B cell (primary cell): ENCODE measurements at regions not wholly inside any gene's neighbourhood (a gene's known extent, or its start where the extent isn't known, plus 50 kb on each side); places are given as distances from the start of the nearest gene placed in this dataset.

Experiments
- ATAC-seq: fragments of 200-7000 bp; cut with Tn5 transposase; one replicate; pipeline ENCODE4 v1.10.0; 2021; ENCODE audit warnings: low read depth, mild to moderate bottlenecking, moderate number of reproducible peaks, moderate library complexity
- CTCF ChIA-PET: fragments of 350-600 bp; sonication (Branson Sonifier 250); formaldehyde crosslinking; loops from one replicate; lab custom pipeline; 2021; ENCODE audit warnings: antibody characterized with exemption, inconsistent platforms; lab: Charles Lee
- POLR2A ChIA-PET: fragments of 350-600 bp; sonication (Branson Sonifier 250); formaldehyde crosslinking; loops from one replicate; lab custom pipeline; 2021; ENCODE audit warnings: antibody characterized with exemption; lab: Charles Lee
- DNase-seq: peaks from one replicate; pipeline ENCODE4 v3.0.0; 2013
- H2AFZ ChIP-seq: 2 replicates; pipeline ENCODE4 v1.6.1; 2012; ENCODE audit warnings: mild to moderate bottlenecking, low read depth, low read length; ENCODE audit not compliant: insufficient read depth, poor library complexity, severe bottlenecking
- H3K27ac ChIP-seq, 2 donors: 1 replicate in 1 of 2; 2 replicates in 1 of 2; pipeline ENCODE4 v1.5.1; 2012 to 2013; ENCODE audit warnings: low read length in 2 of 2, mild to moderate bottlenecking in 2 of 2, moderate library complexity in 1 of 2
- H3K27me3 ChIP-seq, 4 experiments: fragments of 200-600 bp in 1 of 4; sonication (generic) in 1 of 4; replicated peaks in 1 of 4; 1 replicate in 2 of 4; 2 replicates in 2 of 4; pipeline versions ENCODE4 v1.6.1 to v1.7.0; 2013 to 2016; ENCODE audit warnings: low read length in 3 of 4, mild to moderate bottlenecking in 2 of 4, mixed read lengths in 1 of 4, moderate library complexity in 1 of 4; ENCODE audit not compliant: insufficient read depth in 4 of 4, control insufficient read depth in 3 of 4; ENCODE audit errors: control extremely low read depth in 1 of 4
- H3K36me3 ChIP-seq, 2 experiments: replicated peaks in 1 of 2; 1 replicate in 1 of 2; 2 replicates in 1 of 2; pipeline versions ENCODE4 v1.6.1 to v1.7.1; 2013; ENCODE audit warnings: low read length in 1 of 2; ENCODE audit not compliant: insufficient read depth in 2 of 2, control insufficient read depth in 1 of 2; ENCODE audit errors: control extremely low read depth in 1 of 2, extremely low read depth in 1 of 2
- H3K4me1 ChIP-seq, 2 donors: fragments of 200-600 bp in 1 of 2; sonication (generic) in 1 of 2; 1 replicate in 1 of 2; 2 replicates in 1 of 2; pipeline versions ENCODE4 v1.5.1 to v1.6.1; 2013 to 2017; ENCODE audit warnings: low read length in 2 of 2; ENCODE audit not compliant: control insufficient read depth in 2 of 2, insufficient read depth in 2 of 2
- H3K4me2 ChIP-seq: replicated peaks from 2 replicates; pipeline ENCODE3; 2012; ENCODE audit warnings: mild to moderate bottlenecking, low read depth, low read length; ENCODE audit not compliant: poor library complexity, severe bottlenecking
- H3K4me3 ChIP-seq, 5 experiments: fragments of 200-600 bp in 1 of 5; sonication (generic) in 1 of 5; 1 replicate in 3 of 5; 2 replicates in 2 of 5; pipeline versions ENCODE4 v1.5.1 to v1.7.0; 2011 to 2016; ENCODE audit warnings: low read length in 4 of 5, mild to moderate bottlenecking in 4 of 5, low read depth in 2 of 5, control low read depth in 1 of 5, moderate library complexity in 1 of 5; ENCODE audit not compliant: insufficient read depth in 1 of 5; ENCODE audit errors: control extremely low read depth in 1 of 5, extremely low read depth in 1 of 5
- H3K79me2 ChIP-seq: fragments of 200-600 bp; sonication (generic); one replicate; pipeline ENCODE4 v1.6.0; 2016; ENCODE audit warnings: low read length; ENCODE audit not compliant: control insufficient read depth, insufficient read depth
- H3K9ac ChIP-seq: fragments of 200-600 bp; sonication (generic); 2 replicates; pipeline ENCODE4 v1.6.1; 2017; ENCODE audit warnings: mild to moderate bottlenecking, low read length, moderate library complexity
- H3K9me3 ChIP-seq, 3 donors: one replicate each; pipeline versions ENCODE4 v1.6.1 to v1.7.1; 2013; ENCODE audit warnings: low read length in 2 of 3; ENCODE audit not compliant: control insufficient read depth in 2 of 3, insufficient read depth in 1 of 3; ENCODE audit errors: control extremely low read depth in 1 of 3
- H4K20me1 ChIP-seq: 2 replicates; pipeline ENCODE4 v1.6.0; 2012; ENCODE audit warnings: mild to moderate bottlenecking, low read length; ENCODE audit not compliant: insufficient read depth, control insufficient read depth, poor library complexity, severe bottlenecking
- H3K27ac Mint-ChIP-seq: one replicate; pipeline ENCODE4 v1.8.0; 2021; ENCODE audit warnings: mixed read lengths
- H3K27me3 Mint-ChIP-seq: one replicate; pipeline ENCODE4 v1.8.0; 2021; ENCODE audit warnings: mixed read lengths
- H3K4me1 Mint-ChIP-seq: one replicate; pipeline ENCODE4 v1.8.0; 2021; ENCODE audit warnings: mixed read lengths
- H3K4me3 Mint-ChIP-seq: one replicate; pipeline ENCODE4 v1.8.0; 2021; ENCODE audit warnings: mixed read lengths
- H3K9me3 Mint-ChIP-seq: one replicate; pipeline ENCODE4 v1.8.0; 2022; ENCODE audit warnings: mixed read lengths; ENCODE audit not compliant: insufficient read depth
- CTCF ChIP-seq: fragments of 200-600 bp; IDR thresholded peaks from one replicate; pipeline ENCODE4 v1.8.0; 2022; ENCODE audit warnings: antibody characterized with exemption, mild to moderate bottlenecking
- EZH2 ChIP-seq: IDR thresholded peaks from 2 replicates; pipeline ENCODE4 v1.6.1; 2012; ENCODE audit warnings: borderline replicate concordance, low read depth, mild to moderate bottlenecking, moderate library complexity, low read length; ENCODE audit not compliant: insufficient read depth, poor library complexity, severe bottlenecking
- WGBS: methylation state at CpG from one replicate; pipeline ENCODE4 v1.1.5; 2013; ENCODE audit warnings: missing lambda C conversion rate; ENCODE audit not compliant: insufficient coverage; 5-methylcytosine and 5-hydroxymethylcytosine counted together
- intact Hi-C: fragments of 100-400 bp; cut with micrococcal nuclease; formaldehyde crosslinking; loops from one replicate; pipeline ENCODE4 v1.10.0; 2022

GRCh38 chr5:174900240-174900865 is 176.0 kb downstream of the MSX2 start:
- Mint-ChIP-seq H3K4me1 (no peaks in the 10 kb centered on the region), H3K27me3 (no peaks in the 10 kb centered on the region), H3K27ac (no peak overlapping the region), H3K9me3 (no peaks in the 10 kb centered on the region), H3K4me3 (no peak overlapping the region)
- H3K9ac ChIP-seq, result no peak overlapping the region
- peaks cover 0 to 3% (median 0%) of the 10 kb centered on the region in 4 experiments for H3K27me3 ChIP-seq
- H3K9me3 ChIP-seq, result peaks cover 0 to 10% (median 0%) of the 10 kb centered on the region in 3 donors
- DNase-seq, result no peak
- TF ChIP-seq EZH2 (no peak), CTCF (no peak)
- WGBS, result 93% methylated on average over 2 of the region's 7 CpGs
- H3K27ac ChIP-seq, result no peak overlapping the region
- H3K4me3 ChIP-seq, result no peak overlapping the region
- no peaks in the 10 kb centered on the region for H4K20me1 ChIP-seq
- no peak for ATAC-seq
- no peak overlapping the region for H3K4me2 ChIP-seq
- intact Hi-C loops, result no loop called here
- no peak overlapping the region for H2AFZ ChIP-seq
- no peaks in the 10 kb centered on the region for H3K79me2 ChIP-seq
- CTCF ChIA-PET, result no interaction called here
- H3K4me1 ChIP-seq, result no peaks in the 10 kb centered on the region
- H3K36me3 ChIP-seq, result no peaks in the 10 kb centered on the region
- POLR2A ChIA-PET, result no interaction called here

- no peak overlapping the region for H3K9ac ChIP-seq
- Mint-ChIP-seq H3K4me3 (no peak overlapping the region), H3K27ac (no peak overlapping the region), H3K9me3 (peaks cover 4% of the 10 kb centered on the region), H3K4me1 (no peaks in the 10 kb centered on the region), H3K27me3 (no peaks in the 10 kb centered on the region)
- no peaks in the 10 kb centered on the region for H3K27me3 ChIP-seq
- H3K36me3 ChIP-seq, result no peaks in the 10 kb centered on the region
- H3K4me1 ChIP-seq, result no peaks in the 10 kb centered on the region
- ChIA-PET CTCF (no interaction called here), POLR2A (no interaction called here)
- TF ChIP-seq EZH2, result no peak
- no peak for TF ChIP-seq CTCF
- no peak overlapping the region for H3K4me3 ChIP-seq
- peaks cover 0 to 1% (median 0%) of the 10 kb centered on the region in 3 donors for H3K9me3 ChIP-seq
- H4K20me1 ChIP-seq, result no peaks in the 10 kb centered on the region
- no peak overlapping the region for H2AFZ ChIP-seq
- H3K79me2 ChIP-seq, result no peaks in the 10 kb centered on the region
- 81% methylated on average over 3 of the region's 4 CpGs for WGBS
- DNase-seq, result no peak
- H3K4me2 ChIP-seq, result no peak overlapping the region
- ATAC-seq, result no peak
- intact Hi-C loops, result no loop called here
- H3K27ac ChIP-seq, result no peak overlapping the region
Measured at GRCh38 chr5:174897281-174897950, 173.0 kb downstream of the MSX2 start.
